ENCODE measurements at regions not wholly inside any gene's neighbourhood (a gene's known extent, or its start where the extent isn't known, plus 50 kb on each side); places are given as distances from the start of the nearest gene placed in this dataset.

GRCh38 chr13:47136504-47136941 is 239.7 kb upstream of the HTR2A start:
- H3K27ac ChIP-seq: no peak overlapping the region
- no peak for DNase-seq
- no peak overlapping the region for H3K4me3 ChIP-seq (ENCODE audit: low read depth, low read length)
- no peaks in the 10 kb centered on the region for H3K27me3 ChIP-seq (replicated peaks)
- TF ChIP-seq CTCF (IDR thresholded peaks at IDR 0.05; ENCODE audit: low read depth, low read length, missing control alignments): no peak
- no peaks in the 10 kb centered on the region for H3K36me3 ChIP-seq (replicated peaks)
- in situ Hi-C loops (cut with HindIII; ENCODE audit: low pct_ligation_motif_present, low sequenced_read_pairs): no loop called here

- TF ChIP-seq CTCF (IDR thresholded peaks at IDR 0.05; ENCODE audit: low read depth, low read length, missing control alignments): no peak
- in situ Hi-C loops (cut with HindIII; ENCODE audit: low pct_ligation_motif_present, low sequenced_read_pairs): no loop called here
- H3K4me3 ChIP-seq (ENCODE audit: low read depth, low read length): no peak overlapping the region
- no peak for DNase-seq
- no peaks in the 10 kb centered on the region for H3K27me3 ChIP-seq (replicated peaks)
- H3K36me3 ChIP-seq (replicated peaks): no peaks in the 10 kb centered on the region
- no peak overlapping the region for H3K27ac ChIP-seq
These were observed 239.1 kb upstream of the HTR2A start for GRCh38 chr13:47135800-47136503.

- H3K4me3 ChIP-seq (ENCODE audit: low read depth, low read length): no peak overlapping the region
- H3K27ac ChIP-seq: no peak overlapping the region
- H3K36me3 ChIP-seq (replicated peaks): no peaks in the 10 kb centered on the region
- in situ Hi-C loops (cut with HindIII; ENCODE audit: low pct_ligation_motif_present, low sequenced_read_pairs): no loop called here
- no peak for TF ChIP-seq CTCF (IDR thresholded peaks at IDR 0.05; ENCODE audit: low read depth, low read length, missing control alignments)
- no peaks in the 10 kb centered on the region for H3K27me3 ChIP-seq (replicated peaks)
- no peak for DNase-seq
These were observed 238.2 kb upstream of the HTR2A start for GRCh38 chr13:47134939-47135489.

GRCh38 chr13:47133011-47133445 is 236.2 kb upstream of the HTR2A start:
- DNase-seq: no peak
- Histone ChIP-seq H3K36me3 (replicated peaks) (no peaks in the 10 kb centered on the region), H3K27me3 (replicated peaks) (no peaks in the 10 kb centered on the region), H3K4me3 (ENCODE audit: low read depth, low read length) (no peak overlapping the region), H3K27ac (no peak overlapping the region)
- no peak for TF ChIP-seq CTCF (IDR thresholded peaks at IDR 0.05; ENCODE audit: low read depth, low read length, missing control alignments)
- in situ Hi-C loops (cut with HindIII; ENCODE audit: low pct_ligation_motif_present, low sequenced_read_pairs): no loop called here

- H3K27ac ChIP-seq: no peak overlapping the region
- H3K36me3 ChIP-seq (replicated peaks): no peaks in the 10 kb centered on the region
- no peak overlapping the region for H3K4me3 ChIP-seq (ENCODE audit: low read depth, low read length)
- DNase-seq: no peak
- TF ChIP-seq CTCF (IDR thresholded peaks at IDR 0.05; ENCODE audit: low read depth, low read length, missing control alignments): no peak
- in situ Hi-C loops (cut with HindIII; ENCODE audit: low pct_ligation_motif_present, low sequenced_read_pairs): no loop called here
- H3K27me3 ChIP-seq (replicated peaks): no peaks in the 10 kb centered on the region
These were observed 232.6 kb upstream of the HTR2A start for GRCh38 chr13:47129461-47129860.
